ENCODE measurements at regions not wholly inside any gene's neighbourhood (a gene's known extent, or its start where the extent isn't known, plus 50 kb on each side); places are given as distances from the start of the nearest gene placed in this dataset.

DNA sequence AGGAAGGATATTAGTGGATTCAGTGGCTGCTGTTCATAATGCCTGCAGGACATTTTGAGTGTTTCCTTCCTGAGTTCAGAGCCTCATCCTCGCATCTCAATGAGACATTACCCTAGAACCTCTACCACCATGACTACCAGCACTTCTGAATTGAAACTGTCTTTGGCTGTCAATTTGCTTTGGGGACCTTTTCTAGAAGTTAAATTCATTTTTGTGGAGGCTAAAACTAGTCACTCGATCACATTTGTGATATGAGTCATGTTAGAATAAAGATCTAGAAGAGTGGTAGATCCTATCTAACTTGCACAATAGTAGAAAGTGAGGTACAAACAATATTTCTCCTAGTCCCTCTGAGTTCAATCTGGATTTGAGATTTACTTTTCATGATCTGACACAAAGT, 124.9 kb downstream of the KCNRG start:
- Histone ChIP-seq H3K9me3 (ENCODE audit: low read depth, low read length, poor library complexity, severe bottlenecking) (no peaks in the 10 kb centered on the region), H3K27me3 (replicated peaks; ENCODE audit: insufficient read depth, low read depth, low read length, poor library complexity) (no peaks in the 10 kb centered on the region), H3K27ac (ENCODE audit: low read depth, low read length, poor library complexity, severe bottlenecking) (no peak overlapping the region), H3K4me1 (ENCODE audit: insufficient read depth, low read length, poor library complexity, severe bottlenecking) (peaks cover 25% of the 10 kb centered on the region), H3K4me3 (ENCODE audit: low read depth, low read length, poor library complexity, severe bottlenecking) (no peak overlapping the region), H3K36me3 (ENCODE audit: insufficient read depth, low read length, poor library complexity, severe bottlenecking) (no peaks in the 10 kb centered on the region)
- TF ChIP-seq, protein P1, sequence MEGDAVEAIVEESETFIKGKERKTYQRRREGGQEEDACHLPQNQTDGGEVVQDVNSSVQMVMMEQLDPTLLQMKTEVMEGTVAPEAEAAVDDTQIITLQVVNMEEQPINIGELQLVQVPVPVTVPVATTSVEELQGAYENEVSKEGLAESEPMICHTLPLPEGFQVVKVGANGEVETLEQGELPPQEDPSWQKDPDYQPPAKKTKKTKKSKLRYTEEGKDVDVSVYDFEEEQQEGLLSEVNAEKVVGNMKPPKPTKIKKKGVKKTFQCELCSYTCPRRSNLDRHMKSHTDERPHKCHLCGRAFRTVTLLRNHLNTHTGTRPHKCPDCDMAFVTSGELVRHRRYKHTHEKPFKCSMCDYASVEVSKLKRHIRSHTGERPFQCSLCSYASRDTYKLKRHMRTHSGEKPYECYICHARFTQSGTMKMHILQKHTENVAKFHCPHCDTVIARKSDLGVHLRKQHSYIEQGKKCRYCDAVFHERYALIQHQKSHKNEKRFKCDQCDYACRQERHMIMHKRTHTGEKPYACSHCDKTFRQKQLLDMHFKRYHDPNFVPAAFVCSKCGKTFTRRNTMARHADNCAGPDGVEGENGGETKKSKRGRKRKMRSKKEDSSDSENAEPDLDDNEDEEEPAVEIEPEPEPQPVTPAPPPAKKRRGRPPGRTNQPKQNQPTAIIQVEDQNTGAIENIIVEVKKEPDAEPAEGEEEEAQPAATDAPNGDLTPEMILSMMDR (conservative IDR thresholded peaks at IDR 0.05; ENCODE audit: low read depth, low read length), result no peak
- POLR2A ChIA-PET (ENCODE audit: low non-redundant PET), result no interaction called here
- peak; percentile 41 for DNase-seq (ENCODE audit: low spot score)
- no TSS peak for BruUV-seq (replicated peaks)
- intact Hi-C loops (cut with micrococcal nuclease; ENCODE audit: unreplicated experiment), result no loop called here
- CTCF ChIA-PET, result no interaction called here

DNA sequence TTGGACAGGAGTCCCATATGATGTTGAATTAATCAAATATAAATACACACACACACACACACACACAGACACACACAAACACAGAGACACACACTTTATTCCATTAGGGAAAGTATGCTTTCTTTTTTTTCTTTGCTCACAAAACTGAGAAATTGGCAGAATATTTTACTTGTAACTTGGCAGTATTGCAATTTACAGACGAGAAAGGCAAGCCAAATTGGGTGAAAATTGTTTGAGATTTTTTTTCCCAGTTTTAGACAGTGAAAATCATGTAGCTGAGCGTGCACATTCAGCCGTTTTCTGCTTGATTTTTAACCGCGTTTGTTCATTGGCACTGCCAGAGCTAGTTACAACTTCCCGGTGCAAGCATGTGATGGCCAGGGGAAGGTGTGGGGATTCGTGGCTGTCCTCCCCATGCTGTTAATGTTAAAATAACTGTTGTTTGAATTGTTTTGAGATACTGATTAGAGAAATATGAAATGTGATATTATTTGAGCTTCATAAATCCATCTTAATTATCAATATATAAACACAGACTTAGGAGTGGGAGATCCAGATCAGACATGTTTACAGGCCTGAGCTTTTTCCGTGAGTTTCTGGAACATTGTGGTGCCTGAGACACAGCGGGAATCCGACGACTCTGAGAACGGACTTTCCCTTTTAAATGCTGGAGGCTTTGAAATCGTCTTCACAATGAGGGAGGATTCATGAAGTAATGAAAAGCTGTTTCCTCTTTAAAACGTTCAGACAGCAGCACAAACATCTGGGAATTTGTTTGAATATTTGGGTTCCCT, 125.5 kb downstream of the KCNRG start:
- POLR2A ChIA-PET (ENCODE audit: low non-redundant PET), result interaction anchor here (0.6 kb wide), 1 partner anchor 170 kb away, joined by 3 read pairs; no protein-coding TSS in a partner anchor
- BruUV-seq (replicated peaks), result no TSS peak
- no peak for TF ChIP-seq EZH2 (IDR thresholded peaks at IDR 0.05; ENCODE audit: borderline replicate concordance, low read depth, low read length, poor library complexity, severe bottlenecking)
- TF ChIP-seq, protein P1 (conservative IDR thresholded peaks at IDR 0.05; ENCODE audit: low read depth, low read length), result no peak
- CTCF ChIA-PET, result no interaction called here
- Histone ChIP-seq H3K27me3 (replicated peaks; ENCODE audit: insufficient read depth, low read depth, low read length, poor library complexity) (no peaks in the 10 kb centered on the region), H3K27ac (ENCODE audit: low read depth, low read length, poor library complexity, severe bottlenecking) (peak overlapping the region; percentile 33), H3K4me3 (ENCODE audit: low read depth, low read length, poor library complexity, severe bottlenecking) (no peak overlapping the region), H3K4me1 (ENCODE audit: insufficient read depth, low read length, poor library complexity, severe bottlenecking) (peaks cover 25% of the 10 kb centered on the region), H3K9me3 (ENCODE audit: low read depth, low read length, poor library complexity, severe bottlenecking) (no peaks in the 10 kb centered on the region), H3K36me3 (ENCODE audit: insufficient read depth, low read length, poor library complexity, severe bottlenecking) (no peaks in the 10 kb centered on the region)
- DNase-seq (ENCODE audit: low spot score), result no peak
- intact Hi-C loops (cut with micrococcal nuclease; ENCODE audit: unreplicated experiment), result no loop called here

DNA sequence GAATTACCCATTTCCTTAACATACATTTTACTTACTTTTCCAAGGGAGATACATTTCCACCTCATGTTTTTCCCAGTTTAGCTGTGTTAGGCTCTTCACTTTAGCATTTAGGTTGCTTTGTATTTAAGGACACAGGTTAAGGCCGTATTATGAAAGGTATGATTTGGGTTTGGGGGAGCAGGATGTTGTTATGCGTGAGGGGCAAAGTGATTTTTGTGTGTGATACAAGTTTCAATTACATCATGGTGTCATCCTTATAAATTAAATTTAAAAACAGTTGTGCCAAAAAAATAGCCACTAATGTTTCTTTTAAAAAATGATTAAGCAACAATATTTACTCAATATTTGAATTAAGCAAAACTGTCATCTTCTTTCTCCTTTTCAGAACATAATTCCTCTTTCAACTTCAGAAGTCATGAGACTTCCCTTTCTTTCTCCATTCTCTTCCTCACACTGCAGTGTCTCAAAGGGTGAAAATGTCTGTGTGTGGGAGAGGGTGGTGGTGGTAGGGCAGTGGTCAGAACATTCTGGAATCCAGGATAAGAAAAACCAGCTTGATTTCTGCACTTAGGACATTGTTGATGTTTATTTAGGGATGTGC, 126.2 kb downstream of the KCNRG start:
- peaks cover 25% of the 10 kb centered on the region for H3K4me1 ChIP-seq (ENCODE audit: insufficient read depth, low read length, poor library complexity, severe bottlenecking)
- CTCF ChIA-PET, result no interaction called here
- no peak overlapping the region for H3K4me3 ChIP-seq (ENCODE audit: low read depth, low read length, poor library complexity, severe bottlenecking)
- TF ChIP-seq EZH2 (IDR thresholded peaks at IDR 0.05; ENCODE audit: borderline replicate concordance, low read depth, low read length, poor library complexity, severe bottlenecking), result no peak
- TF ChIP-seq, protein P1 (conservative IDR thresholded peaks at IDR 0.05; ENCODE audit: low read depth, low read length), result no peak
- no peaks in the 10 kb centered on the region for H3K9me3 ChIP-seq (ENCODE audit: low read depth, low read length, poor library complexity, severe bottlenecking)
- BruUV-seq (replicated peaks), result no TSS peak
- intact Hi-C loops (cut with micrococcal nuclease; ENCODE audit: unreplicated experiment), result no loop called here
- H3K27ac ChIP-seq (ENCODE audit: low read depth, low read length, poor library complexity, severe bottlenecking), result peak overlapping the region; percentile 33
- POLR2A ChIA-PET (ENCODE audit: low non-redundant PET), result no interaction called here
- DNase-seq (ENCODE audit: low spot score), result no peak
- H3K27me3 ChIP-seq (replicated peaks; ENCODE audit: insufficient read depth, low read depth, low read length, poor library complexity), result no peaks in the 10 kb centered on the region
- no peaks in the 10 kb centered on the region for H3K36me3 ChIP-seq (ENCODE audit: insufficient read depth, low read length, poor library complexity, severe bottlenecking)
